ENCODE measurements at regions not wholly inside any gene's neighbourhood (a gene's known extent, or its start where the extent isn't known, plus 50 kb on each side); places are given as distances from the start of the nearest gene placed in this dataset.
A peak's percentile ranks its signal among the peaks of the same experiment; 100 is the strongest.

DNA sequence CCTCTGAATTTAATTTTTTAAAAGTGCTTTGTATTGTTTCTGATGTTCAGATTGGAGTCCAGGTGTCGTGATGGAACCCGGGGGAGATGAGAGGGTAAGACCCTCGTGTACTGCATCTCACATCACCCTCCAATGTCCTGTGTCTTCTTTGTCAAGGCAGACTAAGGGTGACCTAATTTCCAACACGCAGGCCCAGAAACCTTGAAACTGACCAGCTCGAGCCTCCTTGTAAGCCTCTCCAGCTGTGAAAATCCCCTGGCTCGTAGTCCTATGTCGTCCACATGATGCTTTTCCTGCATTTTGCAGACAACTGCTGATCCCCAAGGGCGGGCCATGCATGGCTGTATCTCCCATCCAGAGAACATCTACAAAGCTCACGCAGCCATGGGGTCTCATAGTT, 220.2 kb downstream of the ARHGAP12 start:
- peak in 1 of 2 donors; percentile 65 for DNase-seq
- TF ChIP-seq, protein P1, sequence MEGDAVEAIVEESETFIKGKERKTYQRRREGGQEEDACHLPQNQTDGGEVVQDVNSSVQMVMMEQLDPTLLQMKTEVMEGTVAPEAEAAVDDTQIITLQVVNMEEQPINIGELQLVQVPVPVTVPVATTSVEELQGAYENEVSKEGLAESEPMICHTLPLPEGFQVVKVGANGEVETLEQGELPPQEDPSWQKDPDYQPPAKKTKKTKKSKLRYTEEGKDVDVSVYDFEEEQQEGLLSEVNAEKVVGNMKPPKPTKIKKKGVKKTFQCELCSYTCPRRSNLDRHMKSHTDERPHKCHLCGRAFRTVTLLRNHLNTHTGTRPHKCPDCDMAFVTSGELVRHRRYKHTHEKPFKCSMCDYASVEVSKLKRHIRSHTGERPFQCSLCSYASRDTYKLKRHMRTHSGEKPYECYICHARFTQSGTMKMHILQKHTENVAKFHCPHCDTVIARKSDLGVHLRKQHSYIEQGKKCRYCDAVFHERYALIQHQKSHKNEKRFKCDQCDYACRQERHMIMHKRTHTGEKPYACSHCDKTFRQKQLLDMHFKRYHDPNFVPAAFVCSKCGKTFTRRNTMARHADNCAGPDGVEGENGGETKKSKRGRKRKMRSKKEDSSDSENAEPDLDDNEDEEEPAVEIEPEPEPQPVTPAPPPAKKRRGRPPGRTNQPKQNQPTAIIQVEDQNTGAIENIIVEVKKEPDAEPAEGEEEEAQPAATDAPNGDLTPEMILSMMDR (IDR thresholded peaks at IDR 0.05): no peak
- peak; percentile 8 to 67 (median 53) for ATAC-seq
- Histone ChIP-seq H3K36me3 (no peaks in the 10 kb centered on the region), H3K27ac (peak overlapping the region; percentile 62 to 97 (median 88)), H3K9me3 (peaks cover 0 to 34% (median 15%) of the 10 kb centered on the region in 11 donors), H3K4me1 (peaks cover 15 to 57% (median 47%) of the 10 kb centered on the region in 9 donors), H3K4me3 (peak overlapping the region in 1 of 10 donors; percentile 26), H3K27me3 (no peaks in the 10 kb centered on the region)
- 49 to 54% methylated on average over 9 of the region's 9 CpGs for WGBS, 2 donors
- intact Hi-C loops (cut with DNase I): loop anchor here in 7 of 10 donors (2.0 to 10.0 kb wide), 10 partner anchors 49 to 926 kb away; partner anchors contain the start of gene ZEB1 (in 1 of the 7)

DNA sequence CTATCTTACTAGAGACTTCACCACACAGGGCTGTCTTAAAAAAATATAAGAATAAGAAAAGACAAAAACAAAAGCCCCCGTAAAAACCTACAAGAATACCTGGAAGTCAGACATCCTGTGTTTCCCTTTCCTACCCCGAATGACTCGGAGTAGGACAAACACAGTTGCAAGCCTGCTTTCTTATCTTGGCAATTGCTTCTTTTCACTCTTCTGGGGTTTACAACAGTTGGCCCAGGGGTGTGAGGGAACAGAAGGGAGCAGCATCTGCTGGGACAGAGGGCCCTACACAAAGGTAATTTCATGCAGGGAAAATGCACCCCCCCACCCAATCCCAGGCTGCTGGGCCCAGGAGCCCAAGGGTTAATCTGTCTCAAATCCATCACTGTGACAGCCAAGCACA, 220.6 kb downstream of the ARHGAP12 start:
- Histone ChIP-seq H3K4me3 (peak overlapping the region in 6 of 10 donors; percentile 8 to 35 (median 28)), H3K9me3 (peaks cover 0 to 33% (median 15%) of the 10 kb centered on the region in 11 donors), H3K27ac (peak overlapping the region; percentile 62 to 97 (median 88)), H3K27me3 (no peaks in the 10 kb centered on the region), H3K36me3 (no peaks in the 10 kb centered on the region), H3K4me1 (peaks cover 15 to 60% (median 47%) of the 10 kb centered on the region in 9 donors)
- WGBS, 2 donors: 31 to 53% methylated on average over 3 of the region's 3 CpGs
- intact Hi-C loops (cut with DNase I): loop anchor here in 7 of 10 donors (2.0 to 10.0 kb wide), 10 partner anchors 49 to 926 kb away; partner anchors contain the start of gene ZEB1 (in 1 of the 7)
- ATAC-seq: peak; percentile 29 to 75 (median 56)
- peak in 1 of 2 donors; percentile 40 for DNase-seq
- TF ChIP-seq, protein P1 (IDR thresholded peaks at IDR 0.05): no peak

DNA sequence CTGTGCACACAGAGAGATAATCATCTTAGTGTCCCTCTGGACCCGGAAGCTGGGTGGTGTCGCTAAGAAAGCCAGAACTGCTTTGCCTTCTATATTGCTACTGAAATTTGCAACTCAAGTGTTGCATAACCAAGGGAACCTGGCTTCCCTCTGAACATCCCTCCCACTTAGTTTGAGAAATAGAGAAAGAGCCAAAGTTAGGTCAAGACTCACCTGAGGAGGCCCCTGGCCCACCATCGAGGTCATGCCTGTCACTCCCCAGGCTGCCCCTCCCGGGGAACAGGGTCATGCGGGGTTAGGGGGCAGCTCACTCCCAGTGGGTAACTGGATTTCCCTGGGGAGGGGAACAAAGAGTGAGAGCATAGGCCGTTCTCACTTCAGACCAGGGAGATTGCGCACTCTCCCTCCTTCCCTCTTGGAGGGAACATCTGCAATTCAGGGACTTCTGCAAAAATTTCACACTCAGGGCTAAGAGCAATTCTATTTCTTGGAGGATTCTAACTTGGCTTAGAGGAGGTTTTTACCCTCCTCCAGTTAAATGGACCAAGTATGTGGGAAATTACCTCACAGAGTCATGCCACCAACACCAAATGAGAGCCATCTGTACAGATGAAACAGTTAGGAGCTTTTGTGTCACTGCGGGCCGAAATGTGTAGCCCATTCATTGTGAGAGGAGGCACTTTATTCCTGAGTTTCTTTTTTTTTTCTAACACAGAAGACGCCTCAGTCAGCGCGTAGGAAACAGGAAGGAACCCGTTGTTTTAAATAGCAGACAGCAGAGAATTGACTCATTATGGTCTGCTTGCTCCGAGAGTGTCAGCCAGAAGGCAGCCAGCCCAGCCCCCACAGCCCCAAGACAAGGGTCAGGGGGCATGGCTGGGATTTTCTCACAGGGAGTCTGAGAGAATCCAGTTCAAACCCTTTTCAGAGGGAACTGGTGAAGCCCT, 221.3 kb downstream of the ARHGAP12 start:
- TF ChIP-seq, protein P1 (IDR thresholded peaks at IDR 0.05): no peak
- peak overlapping the region; percentile 62 to 97 (median 88) for H3K27ac ChIP-seq
- 31 to 45% methylated on average over 14 of the region's 14 CpGs for WGBS, 2 donors
- intact Hi-C loops (cut with DNase I): loop anchor here in 7 of 10 donors (2.0 to 10.0 kb wide), 10 partner anchors 50 to 925 kb away; partner anchors contain the start of gene ZEB1 (in 1 of the 7)
- no peaks in the 10 kb centered on the region for H3K27me3 ChIP-seq
- no peaks in the 10 kb centered on the region for H3K36me3 ChIP-seq
- ATAC-seq (peak; percentile 82 to 95 (median 89)), DNase-seq (peak; percentile 72 to 83)
- H3K4me3 ChIP-seq: peak overlapping the region in 6 of 10 donors; percentile 26 to 36 (median 34)
- H3K9me3 ChIP-seq: peaks cover 0 to 26% (median 15%) of the 10 kb centered on the region in 11 donors
- peaks cover 15 to 64% (median 50%) of the 10 kb centered on the region in 9 donors for H3K4me1 ChIP-seq

DNA sequence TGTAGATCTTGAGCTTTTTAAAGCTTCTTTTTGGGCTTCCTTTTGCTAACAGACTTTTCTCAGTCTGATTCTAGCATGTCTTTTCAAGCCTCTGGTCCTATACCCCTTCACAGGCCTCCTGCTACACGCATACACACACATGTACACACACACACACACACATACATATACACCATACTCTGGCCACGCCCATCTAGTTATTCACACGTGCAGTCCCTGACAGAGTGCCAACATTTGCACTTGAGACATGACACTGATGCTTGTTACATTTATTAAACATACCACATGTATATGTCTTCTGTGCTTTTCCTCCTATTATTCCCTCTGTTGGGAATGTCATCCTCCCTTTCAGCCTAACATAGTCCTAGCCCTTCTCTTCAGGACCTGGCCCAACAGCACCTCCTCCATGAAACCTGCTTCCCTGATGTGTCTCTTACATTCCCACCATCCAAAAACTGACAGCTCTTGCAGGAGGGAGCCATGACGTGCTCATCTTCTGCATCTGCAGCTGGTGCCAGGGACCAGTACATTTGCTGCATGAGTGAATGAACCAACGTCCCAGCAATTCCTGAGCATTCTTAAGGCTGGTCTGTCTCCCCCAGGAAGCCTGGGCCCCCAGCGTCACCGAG, 222.1 kb downstream of the ARHGAP12 start:
- H3K4me1 ChIP-seq: peaks cover 16 to 72% (median 57%) of the 10 kb centered on the region in 9 donors
- peaks cover 0 to 19% (median 15%) of the 10 kb centered on the region in 11 donors for H3K9me3 ChIP-seq
- intact Hi-C loops (cut with DNase I): loop anchor here in 7 of 10 donors (5.0 to 10.0 kb wide), 8 partner anchors 51 to 924 kb away; partner anchors contain the start of gene ZEB1 (in 1 of the 7)
- no peak for ATAC-seq
- 52 to 55% methylated on average over 7 of the region's 7 CpGs for WGBS, 2 donors
- DNase-seq: peak in 1 of 2 donors; percentile 35
- H3K27ac ChIP-seq: peak overlapping the region; percentile 62 to 97 (median 88)
- no peaks in the 10 kb centered on the region for H3K36me3 ChIP-seq
- TF ChIP-seq, protein P1 (IDR thresholded peaks at IDR 0.05): no peak
- H3K4me3 ChIP-seq: peak overlapping the region in 6 of 10 donors; percentile 26 to 36 (median 34)
- no peaks in the 10 kb centered on the region for H3K27me3 ChIP-seq

Measured in heart right ventricle (tissue), 16 donors.